GM23338 (cell line): ENCODE measurements at regions not wholly inside any gene's neighbourhood (a gene's known extent, or its start where the extent isn't known, plus 50 kb on each side); places are given as distances from the start of the nearest gene placed in this dataset.

Experiments
- ATAC-seq: fragments of 200-7000 bp; cut with Tn5 transposase; 3 replicates; pipeline ENCODE4 v1.9.1; 2020
- DNase-seq: peaks from one replicate; pipeline ENCODE4 v3.0.0-alpha.2; 2015; ENCODE audit warnings: low spot score
- H2AFZ ChIP-seq: fragments of 200-600 bp; sonication (generic); 2 replicates; pipeline ENCODE4 v1.8.0; 2016; ENCODE audit warnings: antibody characterized with exemption, mild to moderate bottlenecking, moderate library complexity
- H3F3A ChIP-seq: fragments of 200-600 bp; sonication (generic); replicated peaks from 2 replicates; pipeline ENCODE4 v1.8.0; 2017; ENCODE audit warnings: antibody characterized with exemption, mixed run types, low read depth
- H3K27ac ChIP-seq: fragments of 200-600 bp; sonication (generic); 2 replicates; pipeline ENCODE4 v1.6.1; 2016; ENCODE audit warnings: low read depth
- H3K27me3 ChIP-seq: fragments of 200-600 bp; sonication (generic); 2 replicates; pipeline ENCODE4 v1.8.0; 2016; ENCODE audit warnings: mild to moderate bottlenecking, mixed run types, moderate library complexity; ENCODE audit not compliant: insufficient read depth
- H3K36me3 ChIP-seq: fragments of 200-600 bp; sonication (generic); 2 replicates; pipeline ENCODE4 v1.8.0; 2016; ENCODE audit warnings: mild to moderate bottlenecking; ENCODE audit not compliant: insufficient read depth
- H3K4me1 ChIP-seq: fragments of 200-600 bp; sonication (generic); 2 replicates; pipeline ENCODE4 v1.8.0; 2016; ENCODE audit warnings: mild to moderate bottlenecking, moderate library complexity; ENCODE audit not compliant: insufficient read depth
- H3K4me2 ChIP-seq: fragments of 200-600 bp; sonication (generic); 2 replicates; pipeline ENCODE4 v1.7.1; 2017; ENCODE audit warnings: mixed run types
- H3K4me3 ChIP-seq: fragments of 200-600 bp; sonication (generic); 2 replicates; pipeline ENCODE4 v1.6.1; 2016; ENCODE audit warnings: mixed run types
- H3K79me2 ChIP-seq: fragments of 200-600 bp; sonication (generic); replicated peaks from 2 replicates; pipeline ENCODE4 v1.8.0; 2017; ENCODE audit warnings: mild to moderate bottlenecking; ENCODE audit not compliant: insufficient read depth
- H3K9me2 ChIP-seq: fragments of 200-600 bp; sonication (generic); 2 replicates; pipeline ENCODE4 v1.8.0; 2017; ENCODE audit not compliant: insufficient read depth
- H4K20me1 ChIP-seq: fragments of 200-600 bp; sonication (generic); replicated peaks from 2 replicates; pipeline ENCODE4 v1.8.0; 2017; ENCODE audit warnings: mild to moderate bottlenecking; ENCODE audit not compliant: insufficient read depth
- H3K27ac Mint-ChIP-seq: 2 replicates; pipeline ENCODE4 v1.8.0; 2020; ENCODE audit warnings: inconsistent platforms, mild to moderate bottlenecking, moderate library complexity, mixed read lengths
- H3K27me3 Mint-ChIP-seq: 3 replicates; pipeline ENCODE4 v1.8.0; 2022; ENCODE audit warnings: low read depth, mild to moderate bottlenecking, moderate library complexity, mixed read lengths, inconsistent platforms; ENCODE audit not compliant: insufficient read depth, poor library complexity
- H3K36me3 Mint-ChIP-seq: 3 replicates; pipeline ENCODE4 v1.8.0; 2021; ENCODE audit warnings: low read depth, mild to moderate bottlenecking, inconsistent platforms, moderate library complexity, mixed read lengths
- H3K4me1 Mint-ChIP-seq: 3 replicates; pipeline ENCODE4 v1.8.0; 2020; ENCODE audit warnings: mild to moderate bottlenecking, inconsistent platforms, mixed read lengths
- H3K4me3 Mint-ChIP-seq: 3 replicates; pipeline ENCODE4 v1.8.0; 2021; ENCODE audit warnings: moderate library complexity, mild to moderate bottlenecking, inconsistent platforms, mixed read lengths
- H3K9me3 Mint-ChIP-seq: 3 replicates; pipeline ENCODE4 v1.8.0; 2020; ENCODE audit warnings: moderate library complexity, mild to moderate bottlenecking, inconsistent platforms, mixed read lengths
- CREB1 ChIP-seq: fragments of 250-450 bp; sonication (Bioruptor Pico); IDR thresholded peaks from 2 replicates; pipeline ENCODE4 v1.5.0; 2020; ENCODE audit warnings: low read depth, mild to moderate bottlenecking, moderate library complexity
- EZH2 ChIP-seq: fragments of 200-600 bp; sonication (generic); IDR thresholded peaks from one replicate; pipeline ENCODE4 v1.8.0; 2017; ENCODE audit warnings: antibody characterized with exemption, mild to moderate bottlenecking, low read depth; ENCODE audit not compliant: unreplicated experiment
- EZH2phosphoT487 ChIP-seq: fragments of 200-600 bp; sonication (generic); IDR thresholded peaks from one replicate; pipeline ENCODE4 v1.8.1; 2018; ENCODE audit warnings: antibody characterized with exemption; ENCODE audit not compliant: unreplicated experiment
- JUNB ChIP-seq: IDR thresholded peaks from one replicate; pipeline ENCODE4 v1.6.1; 2016; ENCODE audit warnings: antibody characterized with exemption; ENCODE audit not compliant: unreplicated experiment
- NANOG ChIP-seq: IDR thresholded peaks from 2 replicates; pipeline ENCODE4 v1.6.1; 2016; ENCODE audit warnings: antibody characterized with exemption, borderline replicate concordance
- POLR2AphosphoS5 ChIP-seq: IDR thresholded peaks from 2 replicates; pipeline ENCODE4 v1.6.1; 2016; ENCODE audit warnings: antibody characterized with exemption, low read depth
- STAT1 ChIP-seq: IDR thresholded peaks from one replicate; pipeline ENCODE4 v1.6.1; 2016; ENCODE audit warnings: antibody characterized with exemption; ENCODE audit not compliant: unreplicated experiment
- ZNF114 ChIP-seq: fragments of 250-450 bp; sonication (Bioruptor Pico); IDR thresholded peaks from 2 replicates; pipeline ENCODE4 v1.5.0; 2020; ENCODE audit warnings: mild to moderate bottlenecking, moderate library complexity
- ZNF331 ChIP-seq: fragments of 250-450 bp; sonication (Bioruptor Pico); IDR thresholded peaks from 2 replicates; pipeline ENCODE4 v1.5.0; 2020; ENCODE audit warnings: low read depth, mild to moderate bottlenecking, moderate library complexity
- TF ChIP-seq, protein P1 (sequence below): IDR thresholded peaks from 2 replicates; pipeline ENCODE4 v1.6.1; 2016; ENCODE audit warnings: antibody characterized with exemption
- TF ChIP-seq, protein P2 (sequence below): IDR thresholded peaks from one replicate; pipeline ENCODE4 v1.6.1; 2018; ENCODE audit warnings: antibody characterized with exemption; ENCODE audit not compliant: unreplicated experiment
- TF ChIP-seq, protein P3 (sequence below), 2 experiments: fragments of 200-600 bp in 1 of 2; sonication (generic) in 1 of 2; conservative IDR thresholded peaks; 2 replicates each; pipeline versions ENCODE4 v1.5.1 to v1.6.1; 2016 to 2017; ENCODE audit warnings: antibody characterized with exemption in 2 of 2, low read depth in 2 of 2, mild to moderate bottlenecking in 2 of 2, moderate library complexity in 1 of 2

DNA sequence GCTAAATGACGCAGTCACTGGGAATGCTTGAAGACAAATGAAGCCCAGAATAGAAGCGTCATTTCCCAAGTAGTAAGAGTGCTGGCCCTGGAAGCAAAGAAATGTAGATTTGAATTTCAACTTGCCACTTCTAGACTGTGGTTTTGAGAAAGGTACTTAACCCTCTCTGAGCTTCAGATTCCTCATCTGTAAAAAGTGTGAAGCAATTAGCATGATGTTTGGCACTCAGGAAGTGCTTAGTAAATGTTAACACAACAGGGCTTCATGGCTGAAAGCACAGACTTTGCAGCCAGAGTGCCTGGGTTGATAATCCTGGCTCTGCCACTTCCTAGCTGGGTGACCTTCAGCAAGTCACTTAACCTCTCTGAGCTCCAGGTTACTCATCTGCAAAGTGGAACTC lies 147.4 kb upstream of the RPS6KA3 start:
- Histone ChIP-seq H2AFZ (no peak overlapping the region), H3K4me1 (no peaks in the 10 kb centered on the region), H3K36me3 (no peaks in the 10 kb centered on the region), H4K20me1 (no peaks in the 10 kb centered on the region), H3K4me3 (no peak overlapping the region), H3F3A (no peaks in the 10 kb centered on the region), H3K27me3 (no peaks in the 10 kb centered on the region), H3K27ac (no peak overlapping the region), H3K9me2 (no peaks in the 10 kb centered on the region), H3K79me2 (no peaks in the 10 kb centered on the region), H3K4me2 (no peak overlapping the region)
- H3K27me3 Mint-ChIP-seq: no peaks in the 10 kb centered on the region
- H3K36me3 Mint-ChIP-seq: no peaks in the 10 kb centered on the region
- no peak for TF ChIP-seq NANOG
- TF ChIP-seq ZNF114 (CRISPR knock-in tag): no peak
- TF ChIP-seq ZNF331 (CRISPR knock-in tag): no peak
- TF ChIP-seq POLR2AphosphoS5: no peak
- TF ChIP-seq CREB1 (CRISPR knock-in tag): no peak
- TF ChIP-seq, protein P1, sequence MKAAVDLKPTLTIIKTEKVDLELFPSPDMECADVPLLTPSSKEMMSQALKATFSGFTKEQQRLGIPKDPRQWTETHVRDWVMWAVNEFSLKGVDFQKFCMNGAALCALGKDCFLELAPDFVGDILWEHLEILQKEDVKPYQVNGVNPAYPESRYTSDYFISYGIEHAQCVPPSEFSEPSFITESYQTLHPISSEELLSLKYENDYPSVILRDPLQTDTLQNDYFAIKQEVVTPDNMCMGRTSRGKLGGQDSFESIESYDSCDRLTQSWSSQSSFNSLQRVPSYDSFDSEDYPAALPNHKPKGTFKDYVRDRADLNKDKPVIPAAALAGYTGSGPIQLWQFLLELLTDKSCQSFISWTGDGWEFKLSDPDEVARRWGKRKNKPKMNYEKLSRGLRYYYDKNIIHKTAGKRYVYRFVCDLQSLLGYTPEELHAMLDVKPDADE: no peak
- no peak for TF ChIP-seq EZH2
- TF ChIP-seq JUNB: no peak
- TF ChIP-seq, protein P2, sequence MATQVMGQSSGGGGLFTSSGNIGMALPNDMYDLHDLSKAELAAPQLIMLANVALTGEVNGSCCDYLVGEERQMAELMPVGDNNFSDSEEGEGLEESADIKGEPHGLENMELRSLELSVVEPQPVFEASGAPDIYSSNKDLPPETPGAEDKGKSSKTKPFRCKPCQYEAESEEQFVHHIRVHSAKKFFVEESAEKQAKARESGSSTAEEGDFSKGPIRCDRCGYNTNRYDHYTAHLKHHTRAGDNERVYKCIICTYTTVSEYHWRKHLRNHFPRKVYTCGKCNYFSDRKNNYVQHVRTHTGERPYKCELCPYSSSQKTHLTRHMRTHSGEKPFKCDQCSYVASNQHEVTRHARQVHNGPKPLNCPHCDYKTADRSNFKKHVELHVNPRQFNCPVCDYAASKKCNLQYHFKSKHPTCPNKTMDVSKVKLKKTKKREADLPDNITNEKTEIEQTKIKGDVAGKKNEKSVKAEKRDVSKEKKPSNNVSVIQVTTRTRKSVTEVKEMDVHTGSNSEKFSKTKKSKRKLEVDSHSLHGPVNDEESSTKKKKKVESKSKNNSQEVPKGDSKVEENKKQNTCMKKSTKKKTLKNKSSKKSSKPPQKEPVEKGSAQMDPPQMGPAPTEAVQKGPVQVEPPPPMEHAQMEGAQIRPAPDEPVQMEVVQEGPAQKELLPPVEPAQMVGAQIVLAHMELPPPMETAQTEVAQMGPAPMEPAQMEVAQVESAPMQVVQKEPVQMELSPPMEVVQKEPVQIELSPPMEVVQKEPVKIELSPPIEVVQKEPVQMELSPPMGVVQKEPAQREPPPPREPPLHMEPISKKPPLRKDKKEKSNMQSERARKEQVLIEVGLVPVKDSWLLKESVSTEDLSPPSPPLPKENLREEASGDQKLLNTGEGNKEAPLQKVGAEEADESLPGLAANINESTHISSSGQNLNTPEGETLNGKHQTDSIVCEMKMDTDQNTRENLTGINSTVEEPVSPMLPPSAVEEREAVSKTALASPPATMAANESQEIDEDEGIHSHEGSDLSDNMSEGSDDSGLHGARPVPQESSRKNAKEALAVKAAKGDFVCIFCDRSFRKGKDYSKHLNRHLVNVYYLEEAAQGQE: no peak
- 0 out of 3 replicates have a peak, but pooled peaks cover 2% of the 10 kb centered on the region for H3K4me1 Mint-ChIP-seq
- no peak overlapping the region for H3K4me3 Mint-ChIP-seq
- ATAC-seq (no peak), DNase-seq (no peak)
- H3K9me3 Mint-ChIP-seq: no peaks in the 10 kb centered on the region
- H3K27ac Mint-ChIP-seq: no peak overlapping the region

DNA sequence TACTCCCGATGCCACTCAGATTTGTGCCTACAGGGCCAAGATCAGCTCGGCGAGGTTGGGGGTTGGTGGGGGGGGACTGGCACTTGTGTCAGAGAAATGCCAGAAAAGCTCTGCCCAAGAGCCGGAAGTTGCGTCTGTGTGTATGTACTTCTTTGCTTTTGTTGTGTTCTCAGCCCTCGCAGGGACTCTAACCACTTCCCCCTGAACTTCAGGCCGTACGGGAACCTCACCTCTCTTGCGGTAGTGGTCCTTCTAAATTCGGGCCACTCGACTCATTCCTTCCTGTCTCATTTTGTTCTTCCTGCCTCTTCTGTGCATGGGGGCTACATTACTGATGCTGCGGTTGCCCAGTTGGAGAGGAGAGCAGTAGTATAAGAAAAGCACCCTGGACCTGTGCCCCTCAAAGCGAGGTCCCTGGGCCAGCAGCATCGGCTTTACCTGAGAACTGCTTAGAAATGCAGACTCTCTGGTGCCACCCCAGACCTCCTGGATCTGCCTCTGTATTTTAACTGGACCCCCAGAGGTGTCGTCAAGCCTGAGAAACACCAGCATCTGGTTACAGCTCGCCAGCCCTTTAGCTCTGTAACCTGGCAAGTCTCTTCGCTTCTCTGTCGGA lies 146.3 kb upstream of the RPS6KA3 start:
- Mint-ChIP-seq H3K9me3 (no peaks in the 10 kb centered on the region), H3K36me3 (no peaks in the 10 kb centered on the region), H3K4me3 (no peak overlapping the region), H3K27me3 (no peaks in the 10 kb centered on the region), H3K27ac (no peak overlapping the region), H3K4me1 (no peaks in the 10 kb centered on the region)
- Histone ChIP-seq H4K20me1 (no peaks in the 10 kb centered on the region), H3K4me3 (no peak overlapping the region), H3K27me3 (no peaks in the 10 kb centered on the region), H3K4me2 (no peak overlapping the region), H3F3A (no peaks in the 10 kb centered on the region), H3K9me2 (no peaks in the 10 kb centered on the region), H2AFZ (no peak overlapping the region), H3K27ac (no peak overlapping the region), H3K36me3 (no peaks in the 10 kb centered on the region), H3K79me2 (no peaks in the 10 kb centered on the region), H3K4me1 (no peaks in the 10 kb centered on the region)
- no peak for ATAC-seq
- DNase-seq: no peak
- TF ChIP-seq, protein P3, sequence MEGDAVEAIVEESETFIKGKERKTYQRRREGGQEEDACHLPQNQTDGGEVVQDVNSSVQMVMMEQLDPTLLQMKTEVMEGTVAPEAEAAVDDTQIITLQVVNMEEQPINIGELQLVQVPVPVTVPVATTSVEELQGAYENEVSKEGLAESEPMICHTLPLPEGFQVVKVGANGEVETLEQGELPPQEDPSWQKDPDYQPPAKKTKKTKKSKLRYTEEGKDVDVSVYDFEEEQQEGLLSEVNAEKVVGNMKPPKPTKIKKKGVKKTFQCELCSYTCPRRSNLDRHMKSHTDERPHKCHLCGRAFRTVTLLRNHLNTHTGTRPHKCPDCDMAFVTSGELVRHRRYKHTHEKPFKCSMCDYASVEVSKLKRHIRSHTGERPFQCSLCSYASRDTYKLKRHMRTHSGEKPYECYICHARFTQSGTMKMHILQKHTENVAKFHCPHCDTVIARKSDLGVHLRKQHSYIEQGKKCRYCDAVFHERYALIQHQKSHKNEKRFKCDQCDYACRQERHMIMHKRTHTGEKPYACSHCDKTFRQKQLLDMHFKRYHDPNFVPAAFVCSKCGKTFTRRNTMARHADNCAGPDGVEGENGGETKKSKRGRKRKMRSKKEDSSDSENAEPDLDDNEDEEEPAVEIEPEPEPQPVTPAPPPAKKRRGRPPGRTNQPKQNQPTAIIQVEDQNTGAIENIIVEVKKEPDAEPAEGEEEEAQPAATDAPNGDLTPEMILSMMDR (conservative IDR thresholded peaks at IDR 0.05; ENCODE audit: low read depth in 2 of 2): no peak
- TF ChIP-seq JUNB: no peak
- TF ChIP-seq EZH2: no peak
- TF ChIP-seq, protein P2: no peak
- TF ChIP-seq ZNF114 (CRISPR knock-in tag): no peak
- TF ChIP-seq, protein P1: no peak
- no peak for TF ChIP-seq EZH2phosphoT487
- no peak for TF ChIP-seq ZNF331 (CRISPR knock-in tag)
- TF ChIP-seq CREB1 (CRISPR knock-in tag): no peak
- no peak for TF ChIP-seq POLR2AphosphoS5
- no peak for TF ChIP-seq NANOG
- TF ChIP-seq STAT1: no peak
